Heart right ventricle (tissue), 16 donors: ENCODE measurements at regions not wholly inside any gene's neighbourhood (a gene's known extent, or its start where the extent isn't known, plus 50 kb on each side); places are given as distances from the start of the nearest gene placed in this dataset.

Experiments used
- ATAC-seq, 8 donors: fragments of 200-7000 bp; cut with Tn5 transposase; one replicate each; pipeline ENCODE4 v1.9.1; 2020; ENCODE audit warnings: mild to moderate bottlenecking in 8 of 8, moderate library complexity in 8 of 8, moderate number of reproducible peaks in 1 of 8
- DNase-seq, 2 donors: peaks; one replicate each; pipeline ENCODE4 v3.0.0-alpha.2; 2020
- H3K27ac ChIP-seq, 10 donors: fragments of 200-600 bp; sonication (generic) in 2 of 10; one replicate each; pipeline versions ENCODE4 v1.5.0 to v1.8.0; 2020 to 2022; ENCODE audit warnings: mild to moderate bottlenecking in 3 of 10
- H3K27me3 ChIP-seq, 7 donors: fragments of 200-600 bp; one replicate each; pipeline ENCODE4 v1.8.0; 2021 to 2022; ENCODE audit warnings: mild to moderate bottlenecking in 2 of 7
- H3K36me3 ChIP-seq, 9 donors: fragments of 200-600 bp; sonication (generic) in 1 of 9; one replicate each; pipeline versions ENCODE4 v1.5.0 to v1.8.0; 2020 to 2022; ENCODE audit warnings: mild to moderate bottlenecking in 2 of 9
- H3K4me1 ChIP-seq, 9 donors: fragments of 200-600 bp; sonication (generic) in 1 of 9; one replicate each; pipeline versions ENCODE4 v1.5.0 to v1.8.0; 2020 to 2022; ENCODE audit warnings: mild to moderate bottlenecking in 4 of 9
- H3K4me3 ChIP-seq, 10 donors: fragments of 200-600 bp; sonication (generic) in 2 of 10; one replicate each; pipeline versions ENCODE4 v1.5.0 to v1.8.0; 2020 to 2022; ENCODE audit warnings: mild to moderate bottlenecking in 7 of 10, moderate library complexity in 2 of 10
- H3K9me3 ChIP-seq, 11 donors: fragments of 200-600 bp in 10 of 11; sonication (generic) in 2 of 11; one replicate each; pipeline versions ENCODE4 v1.5.0 to v1.8.0; 2013 to 2022; ENCODE audit warnings: mild to moderate bottlenecking in 2 of 11, control low read depth in 1 of 11, moderate library complexity in 1 of 11
- WGBS, 2 donors: extraction: QIAGEN DNeasy Blood & Tissue Kit; methylation state at CpG; one replicate each; pipeline ENCODE4 v1.1.7; 2013; ENCODE audit warnings: inconsistent platforms in 1 of 2; 5-methylcytosine and 5-hydroxymethylcytosine counted together
- intact Hi-C, 10 donors: fragments of 100-400 bp; cut with DNase I; formaldehyde crosslinking; loops; one replicate each; pipeline versions ENCODE4 v1.11.1 to v1.14.2; 2022
- TF ChIP-seq, protein P1 (sequence below), 9 donors: fragments of 200-600 bp; sonication (generic) in 2 of 9; IDR thresholded peaks; one replicate each; pipeline versions ENCODE4 v1.5.0 to v1.8.0; 2021 to 2022; ENCODE audit warnings: antibody characterized with exemption in 9 of 9, mild to moderate bottlenecking in 5 of 9, moderate library complexity in 1 of 9
- donor health status: Arrhythmogenic right ventricular cardiomyopathy.
- donor health status: ischemic (EF 13 %, LVEDD 7.1; RV severe dilation, severe dysfunction).
- donor health status: healthy with polysubstance abuse.
- donor health status: DM: no; HTN: yes; CAD: no.
- donor health status: DM: no; HTN: no; CAD: no.
- donor health status: ischemic (EF 25% LVEDD 6.9; RV normal size, moderate dysfunction).
- donor health status: ischemic (EF 25% LVEDD 5.7; RV mildly dilated, moderate dysfunction).
- donor health status: healthy.
- donor health status: DM: yes; HTN: yes; CAD: no.
- donor health status: Ischemic cardiomyopathy.
- donor health status: ischemic (EF 35%, LVEDD 5.7; RV mildly dilated, moderate dysfunction).
- donor health status: nonischemic (EF 11% LVEDD 7.7; RV severe dilation, severe dysfunction).
- donor health status: DM: yes; HTN: yes; CAD: no.
- donor health status: PGD.
- donor health status: ischemic (EF 29% LVEDD 5.4; RV normal size, mild dysfunction).
- donor health status: nonischemic (EF 23%, LVEDD 6.1; RV moderate dilation, normal function).

DNA sequence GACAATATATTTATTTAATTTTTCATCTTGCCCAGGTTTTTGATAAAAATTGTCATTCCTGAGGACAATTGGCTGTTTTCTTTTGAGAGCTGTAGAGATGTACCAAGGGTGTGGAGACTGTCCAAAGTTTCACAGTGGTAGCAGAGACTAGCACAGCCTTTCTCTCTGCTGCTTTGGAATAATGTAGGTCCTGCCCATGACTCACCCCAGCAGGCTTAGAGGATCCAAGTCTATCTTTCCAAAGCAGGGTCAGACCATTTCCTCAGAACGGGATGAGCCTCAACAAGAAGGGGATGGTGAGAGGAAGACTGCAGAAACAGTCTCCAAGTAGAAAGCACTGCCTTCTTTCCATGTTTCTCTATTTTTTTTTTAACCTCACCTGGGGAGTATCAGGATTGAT is 131.5 kb upstream of the RPL34 start:
- 43 to 50% methylated on average over 1 of the region's 1 CpG for WGBS, 2 donors
- Histone ChIP-seq H3K9me3 (peaks cover 0 to 20% (median 12%) of the 10 kb centered on the region in 11 donors), H3K27ac (no peak overlapping the region), H3K27me3 (no peaks in the 10 kb centered on the region), H3K36me3 (no peaks in the 10 kb centered on the region), H3K4me1 (no peaks in the 10 kb centered on the region), H3K4me3 (no peak overlapping the region)
- DNase-seq (no peak), ATAC-seq (no peak)
- TF ChIP-seq, protein P1, sequence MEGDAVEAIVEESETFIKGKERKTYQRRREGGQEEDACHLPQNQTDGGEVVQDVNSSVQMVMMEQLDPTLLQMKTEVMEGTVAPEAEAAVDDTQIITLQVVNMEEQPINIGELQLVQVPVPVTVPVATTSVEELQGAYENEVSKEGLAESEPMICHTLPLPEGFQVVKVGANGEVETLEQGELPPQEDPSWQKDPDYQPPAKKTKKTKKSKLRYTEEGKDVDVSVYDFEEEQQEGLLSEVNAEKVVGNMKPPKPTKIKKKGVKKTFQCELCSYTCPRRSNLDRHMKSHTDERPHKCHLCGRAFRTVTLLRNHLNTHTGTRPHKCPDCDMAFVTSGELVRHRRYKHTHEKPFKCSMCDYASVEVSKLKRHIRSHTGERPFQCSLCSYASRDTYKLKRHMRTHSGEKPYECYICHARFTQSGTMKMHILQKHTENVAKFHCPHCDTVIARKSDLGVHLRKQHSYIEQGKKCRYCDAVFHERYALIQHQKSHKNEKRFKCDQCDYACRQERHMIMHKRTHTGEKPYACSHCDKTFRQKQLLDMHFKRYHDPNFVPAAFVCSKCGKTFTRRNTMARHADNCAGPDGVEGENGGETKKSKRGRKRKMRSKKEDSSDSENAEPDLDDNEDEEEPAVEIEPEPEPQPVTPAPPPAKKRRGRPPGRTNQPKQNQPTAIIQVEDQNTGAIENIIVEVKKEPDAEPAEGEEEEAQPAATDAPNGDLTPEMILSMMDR (IDR thresholded peaks at IDR 0.05): no peak
- intact Hi-C loops: no loop called here

DNA sequence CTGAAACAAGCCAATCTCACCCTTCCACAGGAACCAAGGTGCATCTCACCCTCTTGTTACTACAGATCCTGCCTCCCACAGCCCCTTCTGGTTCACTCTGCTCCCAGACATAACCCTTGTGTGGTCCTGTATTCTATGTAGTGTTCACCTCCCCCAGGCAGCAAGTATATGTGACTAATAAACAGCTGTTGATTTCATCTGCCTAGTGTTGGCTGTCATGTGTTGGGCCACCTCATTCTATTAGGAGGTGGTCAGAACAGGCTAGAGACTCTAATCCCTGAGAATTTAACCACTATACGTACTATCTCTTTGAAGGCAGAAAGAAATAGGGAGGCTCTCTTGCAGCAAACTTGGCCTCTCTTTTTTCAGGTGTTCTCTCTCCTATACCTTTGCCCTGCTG is 134.3 kb upstream of the RPL34 start:
- Histone ChIP-seq H3K9me3 (no peaks in the 10 kb centered on the region), H3K27ac (no peak overlapping the region), H3K27me3 (no peaks in the 10 kb centered on the region), H3K4me3 (no peak overlapping the region), H3K36me3 (no peaks in the 10 kb centered on the region), H3K4me1 (peaks cover 0 to 8% (median 0%) of the 10 kb centered on the region in 9 donors)
- intact Hi-C loops: no loop called here
- ATAC-seq: no peak
- no peak for DNase-seq
- WGBS, 2 donors: 48 to 50% methylated on average over 1 of the region's 1 CpG
- TF ChIP-seq, protein P1 (IDR thresholded peaks at IDR 0.05): no peak

DNA sequence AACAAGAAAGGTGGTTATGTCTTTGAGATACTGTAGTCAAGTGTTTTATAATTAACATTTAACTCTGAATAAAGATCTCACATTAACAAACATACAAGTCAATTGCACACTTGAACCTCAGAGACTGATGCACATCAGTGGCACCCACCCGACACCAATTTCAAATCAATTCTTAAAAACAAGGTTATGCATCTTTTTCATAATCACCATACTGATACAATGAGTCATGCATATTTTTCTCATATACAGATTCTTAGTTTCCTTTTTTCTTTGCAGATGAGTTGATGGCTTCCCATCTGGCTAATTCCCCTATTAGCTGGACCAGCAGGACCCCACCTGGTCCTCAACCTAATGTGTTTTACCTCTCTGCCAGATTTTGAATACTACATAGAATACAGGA is 136.2 kb upstream of the RPL34 start:
- TF ChIP-seq, protein P1 (IDR thresholded peaks at IDR 0.05): no peak
- 90 to 96% methylated on average over 1 of the region's 1 CpG for WGBS, 2 donors

DNA sequence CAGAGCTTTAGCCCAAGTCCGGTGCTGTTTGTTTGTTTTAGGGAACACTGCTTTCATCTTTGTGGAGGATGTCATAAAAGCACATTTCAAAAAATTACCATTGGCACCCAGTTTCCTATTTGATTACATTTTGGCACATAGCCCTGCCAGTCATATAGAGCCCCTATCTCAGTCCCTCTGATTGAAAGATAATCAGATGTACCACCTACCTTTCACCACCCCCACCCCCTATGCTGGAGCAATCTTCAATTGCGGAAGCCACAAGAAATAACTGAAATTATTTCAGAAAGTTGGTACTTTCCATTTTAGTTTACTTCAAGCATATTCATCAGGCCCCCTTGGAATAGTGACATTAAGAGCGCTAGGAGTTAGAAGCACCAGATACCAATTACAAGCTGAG is 136.7 kb upstream of the RPL34 start:
- no peaks in the 10 kb centered on the region for H3K9me3 ChIP-seq
- intact Hi-C loops: no loop called here
- no peak for DNase-seq
- H3K4me1 ChIP-seq: peaks cover 0 to 8% (median 0%) of the 10 kb centered on the region in 9 donors
- no peak for ATAC-seq
- TF ChIP-seq, protein P1 (IDR thresholded peaks at IDR 0.05): no peak
- H3K27me3 ChIP-seq: no peaks in the 10 kb centered on the region
- H3K36me3 ChIP-seq: no peaks in the 10 kb centered on the region
- no peak overlapping the region for H3K27ac ChIP-seq
- 87 to 89% methylated on average over 3 of the region's 3 CpGs for WGBS, 2 donors
- no peak overlapping the region for H3K4me3 ChIP-seq

More for the DNA sequence above, 136.2 kb upstream of the RPL34 start:
- Histone ChIP-seq H3K27ac (no peak overlapping the region), H3K27me3 (no peaks in the 10 kb centered on the region), H3K4me1 (peaks cover 0 to 8% (median 0%) of the 10 kb centered on the region in 9 donors), H3K9me3 (no peaks in the 10 kb centered on the region), H3K4me3 (no peak overlapping the region), H3K36me3 (no peaks in the 10 kb centered on the region)
- intact Hi-C loops: no loop called here
- ATAC-seq (no peak), DNase-seq (no peak)
